GM13977 (cell line): ENCODE measurements at regions not wholly inside any gene's neighbourhood (a gene's known extent, or its start where the extent isn't known, plus 50 kb on each side); places are given as distances from the start of the nearest gene placed in this dataset.

Source experiments
- DNase-seq: peaks from one replicate; pipeline ENCODE4 v3.0.0; 2012; ENCODE audit warnings: low spot score
- CTCF ChIP-seq: IDR thresholded peaks from 2 replicates; pipeline ENCODE4 v1.5.1; 2012; ENCODE audit warnings: mild to moderate bottlenecking, control low read depth; ENCODE audit not compliant: insufficient read depth; ENCODE audit errors: extremely low read depth, missing control alignments
- in situ Hi-C: fragments of 300-500 bp; cut with MboI; formaldehyde crosslinking; loops from one replicate; pipeline ENCODE4 v1.12.0; 2022; ENCODE audit warnings: low sequenced_read_pairs, low pct_unique_long_range_greater_than_20kb, mixed read lengths, inconsistent platforms; ENCODE audit not compliant: unreplicated experiment

- in situ Hi-C loops: no loop called here
- TF ChIP-seq CTCF: no peak
Measured at GRCh38 chr4:166153548-166153947, 280.5 kb downstream of the TLL1 start.

DNA sequence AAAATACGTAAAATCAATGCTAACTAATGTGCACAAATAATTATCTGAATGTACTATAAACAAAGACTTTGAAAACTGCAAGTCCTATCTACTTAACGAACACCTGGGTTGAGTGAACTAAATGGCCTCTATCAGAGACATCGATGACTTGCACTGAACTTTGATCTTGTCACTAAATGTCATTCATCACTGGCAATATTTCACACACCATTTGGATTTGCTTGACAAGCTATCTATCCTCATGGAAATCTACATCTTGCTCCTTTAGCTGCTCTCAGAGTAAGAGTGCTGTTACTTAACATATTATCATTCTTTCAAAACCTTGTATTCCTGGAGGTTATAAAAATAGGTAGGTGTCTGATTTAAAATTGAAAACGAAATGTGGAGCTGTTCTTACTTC, 289.3 kb downstream of the TLL1 start:
- in situ Hi-C loops: no loop called here
- no peak for DNase-seq
- no peak for TF ChIP-seq CTCF

More at GRCh38 chr4:166153548-166153947, 280.5 kb downstream of the TLL1 start:
- no peak for DNase-seq

- peak; percentile 41 for DNase-seq
- in situ Hi-C loops: no loop called here
- TF ChIP-seq CTCF: peak; percentile 74
Measured at GRCh38 chr4:166165829-166166420, 292.9 kb downstream of the TLL1 start.

DNA sequence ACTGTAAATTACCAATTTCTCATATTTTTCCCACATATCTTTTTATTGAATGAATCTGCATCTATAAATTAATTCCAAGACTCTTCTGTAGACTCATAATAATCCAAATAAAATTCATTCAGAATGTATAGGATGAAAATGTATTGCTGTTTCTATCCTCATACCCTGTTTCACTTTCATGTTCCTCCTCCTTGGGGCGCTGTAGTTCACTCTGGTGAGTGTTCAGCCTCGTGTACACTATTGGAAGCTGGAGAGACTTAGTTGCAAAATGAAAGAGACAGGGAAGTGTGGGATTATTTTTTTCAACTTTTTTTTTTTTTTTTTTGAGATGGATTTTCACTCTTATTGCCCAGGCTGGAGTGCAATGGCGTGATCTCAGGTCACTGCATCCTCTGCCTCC, 296.1 kb downstream of the TLL1 start:
- peak; percentile 33 for TF ChIP-seq CTCF
- in situ Hi-C loops: no loop called here
- no peak for DNase-seq

DNA sequence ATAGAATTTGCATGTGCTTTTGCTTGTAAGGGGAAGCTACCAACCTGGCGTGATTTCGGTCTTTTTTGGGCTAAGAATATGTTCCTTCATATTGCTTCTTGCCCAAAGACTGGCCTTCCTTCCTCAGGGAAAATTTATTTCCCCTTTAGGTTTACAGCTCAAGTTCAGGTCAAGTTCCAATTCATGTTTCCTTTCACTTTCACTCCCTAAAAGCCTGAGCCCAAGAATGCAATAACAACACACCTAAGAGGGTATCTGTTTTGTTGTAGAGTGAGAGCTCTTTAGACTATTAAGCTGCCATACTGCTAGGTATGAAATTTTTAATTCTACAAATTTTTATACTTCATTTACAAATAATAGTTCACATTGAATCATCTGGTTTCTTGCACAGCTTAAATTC, 299.6 kb downstream of the TLL1 start:
- no peak for TF ChIP-seq CTCF

GRCh38 chr4:166174717-166175490, 301.9 kb downstream of the TLL1 start:
- DNase-seq: no peak
- in situ Hi-C loops: no loop called here
- no peak for TF ChIP-seq CTCF

More for the DNA sequence above, 299.6 kb downstream of the TLL1 start:
- in situ Hi-C loops: no loop called here
- no peak for DNase-seq

- in situ Hi-C loops: no loop called here
- no peak for DNase-seq
- no peak for TF ChIP-seq CTCF
Measured at GRCh38 chr4:166182145-166182544, 309.1 kb downstream of the TLL1 start.
